GM06990 (cell line): ENCODE measurements at regions not wholly inside any gene's neighbourhood (a gene's known extent, or its start where the extent isn't known, plus 50 kb on each side); places are given as distances from the start of the nearest gene placed in this dataset.

Source experiments
- DNase-seq: peaks from one replicate; pipeline ENCODE4 v3.0.0-alpha.2; 2011; ENCODE audit not compliant: insufficient read length; ENCODE audit errors: extremely low read depth
- H3K27me3 ChIP-seq: replicated peaks from 2 replicates; pipeline ENCODE4 v1.6.0; 2011; ENCODE audit warnings: low read length; ENCODE audit not compliant: control insufficient read depth, insufficient read depth
- H3K36me3 ChIP-seq: 2 replicates; pipeline ENCODE4 v1.5.1; 2011; ENCODE audit warnings: low read length; ENCODE audit not compliant: control insufficient read depth, insufficient read depth
- H3K4me3 ChIP-seq: replicated peaks from 2 replicates; pipeline ENCODE4 v1.5.1; 2011; ENCODE audit warnings: low read depth, mild to moderate bottlenecking, control low read depth, low read length
- CTCF ChIP-seq: IDR thresholded peaks from 2 replicates; pipeline ENCODE4 v1.5.1; 2011; ENCODE audit warnings: low read length, control low read depth, mild to moderate bottlenecking, inconsistent platforms; ENCODE audit not compliant: insufficient read depth, poor library complexity, severe bottlenecking

DNA sequence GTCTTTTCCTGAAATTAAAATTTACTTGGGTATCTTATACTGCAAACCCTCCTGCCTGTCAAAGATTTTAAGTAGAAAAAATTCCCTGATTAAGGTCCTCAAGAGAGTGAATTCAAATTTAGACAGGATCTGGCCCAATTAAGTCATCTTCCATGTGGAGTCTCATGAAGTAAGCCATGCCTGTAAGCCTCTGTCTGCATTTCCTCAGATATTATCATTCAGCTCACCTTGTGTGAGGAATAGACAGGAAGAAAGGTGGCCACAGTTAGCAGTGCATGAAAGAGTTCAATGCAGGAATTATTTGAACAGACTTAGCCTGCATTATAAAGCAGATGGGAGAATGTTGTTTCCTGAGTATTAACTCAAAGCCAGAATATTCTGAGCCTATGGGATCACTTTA lies 174.7 kb downstream of the HS3ST3A1 start:
- Histone ChIP-seq H3K36me3 (no peaks in the 10 kb centered on the region), H3K4me3 (no peak overlapping the region), H3K27me3 (no peaks in the 10 kb centered on the region)
- TF ChIP-seq CTCF: no peak
- DNase-seq: no peak

GRCh38 chr17:13425390-13425789 lies 176.3 kb downstream of the HS3ST3A1 start:
- no peak for DNase-seq
- no peaks in the 10 kb centered on the region for H3K36me3 ChIP-seq
- H3K4me3 ChIP-seq: no peak overlapping the region
- TF ChIP-seq CTCF: no peak
- H3K27me3 ChIP-seq: no peaks in the 10 kb centered on the region

DNA sequence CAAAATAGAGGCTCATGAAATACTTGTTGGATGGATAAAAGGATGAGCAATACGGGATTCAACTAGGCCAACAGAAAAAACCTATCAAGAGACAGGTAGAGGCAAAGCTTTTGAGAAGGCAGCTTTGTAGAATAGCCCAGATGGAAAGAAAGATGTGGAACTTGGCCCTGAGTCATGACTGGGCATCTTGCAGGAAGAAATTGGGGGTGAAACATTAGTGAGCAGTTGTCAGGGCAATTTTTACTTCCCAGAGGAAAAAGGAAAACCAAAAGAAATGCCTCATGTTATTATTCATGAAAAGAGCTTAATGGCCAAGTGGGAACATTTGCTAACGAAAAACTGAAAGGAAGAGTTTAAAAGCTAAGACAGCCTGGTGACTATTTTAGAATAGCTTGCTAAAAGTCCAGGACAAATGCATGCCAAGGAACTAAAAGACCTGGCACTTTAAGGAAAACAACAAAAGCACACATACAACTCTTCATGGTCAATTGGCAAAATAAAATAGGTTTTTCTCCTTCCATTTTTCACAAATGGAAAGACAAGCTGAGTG lies 180.1 kb downstream of the HS3ST3A1 start:
- Histone ChIP-seq H3K4me3 (no peak overlapping the region), H3K36me3 (no peaks in the 10 kb centered on the region), H3K27me3 (no peaks in the 10 kb centered on the region)
- no peak for DNase-seq
- no peak for TF ChIP-seq CTCF

DNA sequence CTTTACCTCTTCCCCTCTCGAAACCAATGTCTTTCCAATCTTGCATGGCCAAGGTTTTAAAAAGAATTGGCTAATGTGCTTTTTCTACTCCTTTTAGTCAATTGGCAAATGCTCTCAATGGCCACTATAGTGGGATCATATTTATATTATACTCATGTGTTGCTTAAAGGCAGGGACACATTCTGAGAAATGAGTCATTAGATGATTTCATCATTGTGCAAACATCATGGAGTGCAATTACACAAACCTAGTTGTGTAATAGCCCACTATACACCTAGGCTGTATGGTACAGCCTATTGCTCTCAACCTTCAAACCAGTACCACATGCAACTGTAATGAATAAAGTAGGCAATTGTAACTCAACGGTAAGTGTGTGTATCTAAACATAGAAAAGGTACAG lies 180.9 kb downstream of the HS3ST3A1 start:
- Histone ChIP-seq H3K4me3 (no peak overlapping the region), H3K27me3 (no peaks in the 10 kb centered on the region), H3K36me3 (no peaks in the 10 kb centered on the region)
- no peak for TF ChIP-seq CTCF
- no peak for DNase-seq

DNA sequence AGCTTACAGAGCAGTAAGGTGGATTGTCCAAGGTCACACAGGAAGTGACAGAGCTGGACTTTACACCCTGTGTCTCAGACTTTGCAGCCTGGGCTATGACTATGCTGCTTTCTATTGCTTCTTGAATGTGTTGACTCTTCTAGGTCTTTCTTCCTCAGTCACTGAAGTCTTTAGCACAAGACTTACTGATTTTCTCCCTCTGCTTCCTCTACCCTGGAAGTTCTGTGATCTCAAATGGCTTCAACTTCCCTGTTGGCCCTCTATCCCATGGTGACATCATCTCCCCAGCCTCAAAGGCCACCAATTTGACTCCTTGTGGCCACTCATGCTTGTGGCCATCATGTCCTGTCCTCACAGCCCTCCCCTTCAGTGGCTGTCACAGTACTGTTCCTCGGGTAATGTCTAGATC lies 181.3 kb downstream of the HS3ST3A1 start:
- no peak overlapping the region for H3K4me3 ChIP-seq
- DNase-seq: no peak
- no peaks in the 10 kb centered on the region for H3K36me3 ChIP-seq
- no peaks in the 10 kb centered on the region for H3K27me3 ChIP-seq
- TF ChIP-seq CTCF: no peak

- Histone ChIP-seq H3K36me3 (no peaks in the 10 kb centered on the region), H3K27me3 (no peaks in the 10 kb centered on the region), H3K4me3 (no peak overlapping the region)
- TF ChIP-seq CTCF: no peak
- DNase-seq: no peak
These were observed 182.1 kb downstream of the HS3ST3A1 start for GRCh38 chr17:13419676-13420075.
